Midbrain (tissue), 1 donor: ENCODE measurements at regions not wholly inside any gene's neighbourhood (a gene's known extent, or its start where the extent isn't known, plus 50 kb on each side); places are given as distances from the start of the nearest gene placed in this dataset.

ENCODE experiments used
- DNase-seq: peaks from one replicate; lab custom pipeline; 2025; lab: John Stamatoyannopoulos, UW

GRCh38 chr19:28936001-28936400 is 276.9 kb downstream of the UQCRFS1 start:
- no peak for DNase-seq

GRCh38 chr19:28934631-28935030 is 278.3 kb downstream of the UQCRFS1 start:
- no peak for DNase-seq

GRCh38 chr19:28933039-28933438 is 279.9 kb downstream of the UQCRFS1 start:
- no peak for DNase-seq

- no peak for DNase-seq
Observed at GRCh38 chr19:28932446-28932845, 280.5 kb downstream of the UQCRFS1 start.

- no peak for DNase-seq
Observed at GRCh38 chr19:28929006-28929405, 283.9 kb downstream of the UQCRFS1 start.

- DNase-seq, result no peak
Observed at GRCh38 chr19:28927456-28927855, 285.5 kb downstream of the UQCRFS1 start.

- DNase-seq, result no peak
Observed at GRCh38 chr19:28920269-28921066, 292.5 kb downstream of the UQCRFS1 start.

GRCh38 chr19:28917621-28918020 is 295.3 kb downstream of the UQCRFS1 start:
- no peak for DNase-seq

- DNase-seq, result no peak
Observed at GRCh38 chr19:28915737-28916460, 297.1 kb downstream of the UQCRFS1 start.

- DNase-seq, result no peak
Observed at GRCh38 chr19:28915202-28915601, 297.7 kb downstream of the UQCRFS1 start.

GRCh38 chr19:28914173-28914572 is 298.8 kb downstream of the UQCRFS1 start:
- DNase-seq, result no peak

- no peak for DNase-seq
Observed at GRCh38 chr19:28913626-28914025, 299.3 kb downstream of the UQCRFS1 start.

GRCh38 chr19:28908941-28909340 is 304.0 kb downstream of the UQCRFS1 start:
- no peak for DNase-seq

GRCh38 chr19:28907534-28907933 is 305.4 kb downstream of the UQCRFS1 start:
- DNase-seq, result no peak

GRCh38 chr19:28905996-28906395 is 307.0 kb downstream of the UQCRFS1 start:
- DNase-seq, result no peak

- DNase-seq, result no peak
Observed at GRCh38 chr19:28899703-28900102, 313.2 kb downstream of the UQCRFS1 start.

- no peak for DNase-seq
Observed at GRCh38 chr19:28898249-28898648, 314.7 kb downstream of the UQCRFS1 start.

- DNase-seq, result peak; percentile 10
Observed at GRCh38 chr19:28889941-28890670, 322.8 kb downstream of the UQCRFS1 start.

- DNase-seq, result no peak
Observed at GRCh38 chr19:28887920-28888618, 324.9 kb downstream of the UQCRFS1 start.

- no peak for DNase-seq
Observed at GRCh38 chr19:28886708-28887107, 326.2 kb downstream of the UQCRFS1 start.

- DNase-seq, result no peak
Observed at GRCh38 chr19:28885965-28886364, 327.0 kb downstream of the UQCRFS1 start.
